ENCODE measurements at regions not wholly inside any gene's neighbourhood (a gene's known extent, or its start where the extent isn't known, plus 50 kb on each side); places are given as distances from the start of the nearest gene placed in this dataset.

GRCh38 chr14:95410838-95411237 lies 91.1 kb upstream of the CLMN start:
- DNase-seq: no peak

GRCh38 chr14:95409477-95410272 lies 90.0 kb upstream of the CLMN start:
- no peak for DNase-seq

DNA sequence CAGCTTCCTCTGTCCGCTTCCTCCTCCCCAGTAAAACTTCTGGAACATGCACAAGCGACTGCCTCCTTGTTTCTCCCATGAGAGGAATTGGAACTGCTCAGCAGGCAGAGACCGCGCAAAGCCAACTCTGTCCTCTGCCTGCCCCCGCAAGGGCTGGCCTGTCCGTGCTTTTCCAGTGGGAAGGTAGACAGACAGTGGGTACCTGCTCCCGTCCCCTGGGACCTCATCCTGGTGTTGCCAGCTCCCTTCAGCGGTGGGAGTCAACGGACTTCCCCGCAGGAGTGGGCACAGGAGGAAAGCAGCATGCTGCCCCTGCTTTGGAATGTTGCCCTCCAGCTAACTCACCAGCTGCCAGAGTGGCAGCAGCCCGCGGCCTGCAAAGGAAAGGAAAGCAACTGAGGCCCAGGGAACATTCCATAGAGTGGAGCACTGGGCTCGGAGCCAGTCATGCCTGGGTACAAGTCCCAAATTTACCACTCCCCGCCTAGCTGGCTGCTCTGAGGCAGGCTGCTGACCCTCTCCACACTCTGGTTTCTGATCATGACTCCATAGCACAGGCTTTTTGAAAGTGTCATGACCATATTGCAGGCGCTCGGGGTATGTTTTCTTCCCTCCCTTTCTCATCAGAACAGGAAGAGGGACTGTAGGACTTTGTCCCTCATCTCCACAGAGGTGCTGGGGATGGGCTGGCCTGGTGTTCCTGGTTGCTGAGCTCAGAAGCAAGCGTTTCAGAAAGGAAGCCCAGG lies 89.2 kb upstream of the CLMN start:
- no peak for DNase-seq

GRCh38 chr14:95407354-95407753 lies 87.6 kb upstream of the CLMN start:
- DNase-seq: no peak

DNA sequence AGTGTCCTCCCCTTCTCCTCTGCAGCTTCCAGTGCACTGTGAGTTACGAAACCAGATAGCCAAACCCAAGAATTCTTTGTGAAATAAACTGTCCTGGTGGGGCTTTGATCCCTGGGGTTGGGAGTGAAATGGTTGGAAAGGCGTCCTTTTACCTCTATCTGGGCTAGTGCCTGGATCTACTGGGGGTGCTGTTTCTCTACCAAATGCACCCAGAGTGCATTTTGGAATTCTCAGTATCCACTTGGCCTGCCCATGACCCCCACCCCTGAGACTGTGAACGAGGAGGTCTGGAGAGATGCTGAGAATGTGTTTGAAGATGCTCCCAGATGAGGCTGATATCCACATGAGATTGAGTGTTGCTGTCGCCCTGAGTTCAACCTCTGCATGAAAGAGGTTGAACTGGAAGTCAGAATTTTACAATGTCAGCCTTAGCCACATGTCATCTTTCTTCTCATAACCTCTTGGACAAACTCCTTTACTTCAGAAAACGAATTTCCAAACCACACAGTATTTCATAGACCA lies 87.1 kb upstream of the CLMN start:
- DNase-seq: no peak

- DNase-seq: no peak
Observed at GRCh38 chr14:95404583-95404982, 84.9 kb upstream of the CLMN start.

GRCh38 chr14:95402578-95402977 lies 82.9 kb upstream of the CLMN start:
- DNase-seq: no peak

- no peak for DNase-seq
Observed at GRCh38 chr14:95402176-95402575, 82.5 kb upstream of the CLMN start.

GRCh38 chr14:95398630-95399547 lies 79.2 kb upstream of the CLMN start:
- no peak for DNase-seq

DNA sequence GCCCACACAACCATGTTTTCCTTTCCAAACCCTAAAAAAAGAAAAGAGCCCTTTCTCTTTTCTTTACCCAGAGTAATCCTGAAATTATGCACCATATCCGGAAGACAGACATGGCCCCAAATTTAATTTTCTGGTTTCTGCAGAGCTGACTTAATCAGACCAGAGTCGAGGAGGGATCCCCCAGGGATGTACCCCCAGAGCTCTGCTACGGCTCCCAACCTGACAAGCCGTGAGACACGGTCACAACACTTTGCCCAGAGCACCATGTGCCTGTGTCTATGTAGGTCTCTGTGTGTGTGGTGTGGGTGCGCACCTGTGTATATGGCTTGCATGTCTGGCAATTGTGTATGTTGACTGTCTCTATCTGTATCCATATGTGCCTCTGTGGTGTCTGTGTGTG lies 77.6 kb upstream of the CLMN start:
- DNase-seq: no peak

DNA sequence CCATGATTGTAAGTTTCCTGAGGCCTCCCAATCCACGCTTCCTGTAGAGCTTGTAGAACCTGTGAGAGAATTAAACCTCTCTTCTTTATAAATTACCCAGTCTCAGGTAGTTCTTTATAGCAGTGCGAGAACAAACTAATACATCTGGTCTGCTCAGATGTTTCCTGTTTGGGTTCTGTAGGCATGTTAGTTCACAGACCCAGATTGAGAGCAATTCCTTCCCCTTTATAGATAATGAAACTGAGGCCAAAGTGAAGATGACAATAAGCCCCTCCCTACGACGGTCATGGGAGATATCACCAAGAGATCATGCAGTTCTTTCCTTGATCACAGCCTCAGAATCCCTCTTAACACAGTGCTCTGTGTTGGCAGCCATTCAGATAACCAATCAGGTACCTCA lies 76.5 kb upstream of the CLMN start:
- no peak for DNase-seq

GRCh38 chr14:95395098-95395737 lies 75.5 kb upstream of the CLMN start:
- no peak for DNase-seq

DNA sequence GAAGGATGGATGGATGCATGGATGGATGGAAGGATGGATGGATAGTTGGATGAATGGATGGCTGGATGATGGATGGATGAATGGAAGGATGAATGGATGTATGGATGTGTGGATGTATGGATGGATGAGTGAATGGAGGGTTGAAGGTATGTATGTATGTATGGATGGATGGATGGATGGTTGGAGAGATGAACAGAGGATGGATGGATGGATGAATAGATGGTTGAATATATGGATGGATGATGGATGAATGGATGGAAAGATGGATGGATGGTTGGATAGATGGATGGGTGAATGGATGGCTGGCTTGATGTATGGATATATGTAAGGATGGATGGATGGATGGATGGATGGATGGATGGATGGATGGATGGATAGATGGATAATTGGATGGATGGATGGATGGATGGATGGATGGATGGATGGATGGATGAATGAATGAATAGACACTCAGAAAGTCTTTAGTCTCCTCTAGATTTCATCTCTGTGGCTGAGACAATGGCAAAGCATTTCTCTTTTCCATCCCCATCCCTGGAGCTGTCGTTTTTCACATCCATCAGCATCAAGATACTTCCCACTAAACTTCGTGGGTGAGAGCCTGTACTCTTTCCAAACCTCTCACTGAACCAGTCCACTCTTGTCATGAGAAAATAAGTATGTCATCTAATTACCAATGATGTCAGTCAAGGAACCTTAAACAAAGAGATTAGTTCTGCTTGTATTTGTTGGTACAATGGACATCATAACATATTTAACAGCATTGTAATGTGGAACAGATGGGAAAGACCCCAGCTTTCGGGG lies 74.8 kb upstream of the CLMN start:
- DNase-seq: no peak

DNA sequence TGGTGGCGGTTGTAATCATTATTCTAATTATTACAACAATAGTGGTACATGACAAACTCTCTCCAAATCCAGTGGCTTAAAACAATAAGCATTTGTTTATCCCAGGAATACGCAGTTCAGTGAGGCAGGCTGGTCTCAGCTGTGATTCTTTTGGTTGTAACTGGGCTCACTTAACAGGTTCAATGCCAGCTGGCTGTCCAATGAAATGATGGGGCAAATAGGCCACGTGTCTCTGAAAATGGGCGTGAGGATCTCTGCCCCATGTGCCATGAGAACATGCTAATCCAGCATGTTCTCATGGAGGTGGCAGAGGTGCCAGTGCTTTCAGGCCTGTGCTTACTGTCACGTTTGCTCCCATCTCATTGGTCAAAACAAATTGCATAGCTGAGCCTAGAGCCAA lies 73.1 kb upstream of the CLMN start:
- DNase-seq: no peak

DNA sequence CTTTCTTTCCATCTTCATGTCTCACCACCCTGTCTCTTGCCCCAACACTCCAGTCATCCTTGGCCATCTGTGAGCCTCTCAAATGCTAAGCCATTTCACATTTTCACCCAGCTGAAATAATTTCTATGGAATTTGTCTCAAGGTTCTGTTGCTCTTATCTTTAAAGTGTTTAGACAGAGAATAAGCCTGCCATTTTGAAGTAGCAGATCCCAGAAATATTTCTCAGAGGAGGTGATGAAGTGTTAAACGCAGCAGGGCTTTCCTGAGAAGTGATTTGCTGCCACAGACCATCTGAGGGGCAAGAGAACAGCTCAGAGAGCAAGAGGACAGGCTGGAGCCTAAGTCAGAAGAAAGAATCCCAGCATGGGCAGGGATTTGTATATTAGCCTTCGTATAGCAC lies 71.6 kb upstream of the CLMN start:
- DNase-seq: no peak

DNA sequence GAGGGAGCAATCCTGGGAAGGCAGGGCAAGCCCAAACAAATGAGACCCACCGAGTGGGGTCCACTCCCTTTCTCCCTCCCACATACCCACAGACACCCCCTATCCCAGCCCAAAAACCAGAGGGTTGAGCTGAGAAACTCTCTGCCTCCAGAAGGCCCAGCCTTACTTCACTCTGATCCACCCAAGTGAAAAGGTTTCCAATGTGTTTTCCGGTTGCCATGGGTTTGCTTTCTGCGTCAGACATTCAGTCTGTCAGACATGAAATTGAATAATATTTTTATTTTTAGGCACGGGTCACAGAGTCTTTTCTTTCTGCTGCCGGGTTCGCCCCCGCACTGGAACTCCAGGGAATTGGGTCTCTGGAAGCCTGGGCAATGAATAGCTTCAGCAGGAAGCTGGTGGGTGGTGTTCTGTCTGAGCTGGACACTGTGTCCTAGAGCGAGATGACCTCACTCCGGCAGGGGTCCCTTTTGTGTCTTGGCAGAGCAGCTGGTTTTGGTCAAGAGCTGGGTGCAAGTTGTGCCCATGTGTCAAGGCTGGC lies 69.8 kb upstream of the CLMN start:
- no peak for DNase-seq

GRCh38 chr14:95388699-95389098 lies 69.0 kb upstream of the CLMN start:
- no peak for DNase-seq

DNA sequence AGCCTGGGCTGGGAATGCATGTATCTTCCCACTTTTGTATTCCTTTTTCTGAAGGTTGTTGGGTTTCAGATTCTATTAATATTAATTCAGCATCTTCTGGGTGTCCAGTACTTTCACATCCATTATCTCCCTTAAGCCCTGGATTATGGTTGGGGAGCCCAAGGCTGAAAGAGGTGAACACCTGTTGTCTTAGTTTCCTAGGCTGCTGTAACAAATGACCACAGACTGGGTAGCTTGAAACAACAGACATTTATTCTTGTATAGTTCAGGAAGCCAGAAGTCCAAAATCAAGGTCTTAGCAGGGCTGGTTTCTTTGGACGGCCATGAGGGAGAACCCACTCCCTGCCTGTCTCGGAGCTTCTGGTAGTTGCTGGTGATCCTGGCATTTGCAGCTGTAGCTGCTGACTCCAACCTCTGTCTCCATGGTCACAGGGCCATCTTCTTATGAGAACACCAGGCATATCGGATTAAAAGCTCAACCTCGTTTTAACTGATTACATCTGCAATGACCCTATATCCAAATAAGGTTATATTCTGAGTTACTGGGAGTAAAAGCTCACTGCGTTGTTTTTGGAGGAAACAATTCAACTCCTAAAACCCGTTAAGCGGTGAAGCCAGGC lies 68.2 kb upstream of the CLMN start:
- DNase-seq: no peak

DNA sequence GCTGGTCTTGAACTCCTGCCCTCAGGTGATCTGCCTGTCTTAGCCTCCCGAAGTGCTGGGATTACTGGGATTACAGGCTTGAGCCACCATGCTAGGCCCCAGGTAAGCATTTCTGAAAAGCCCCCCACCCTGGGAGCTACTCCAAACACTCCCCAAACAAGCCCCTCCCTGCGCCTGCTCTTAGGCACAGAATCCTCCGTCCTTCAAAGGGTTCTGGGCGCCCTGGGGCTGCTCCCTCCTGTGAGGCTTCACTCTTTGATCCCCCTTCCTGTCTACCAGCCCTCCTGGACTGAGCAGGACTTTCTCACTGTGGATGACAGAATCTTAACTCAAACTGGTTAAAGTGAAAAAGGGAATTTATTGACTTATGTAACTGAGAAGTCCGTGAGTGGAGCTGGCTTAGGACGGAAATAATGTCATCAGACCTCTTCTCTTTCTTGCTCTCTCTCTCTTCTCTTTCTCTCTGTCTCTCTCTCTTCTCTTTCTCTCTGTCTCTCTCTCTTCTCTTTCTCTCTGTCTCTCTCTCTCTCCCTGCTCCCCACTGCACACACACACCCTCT lies 66.9 kb upstream of the CLMN start:
- DNase-seq: no peak

GRCh38 chr14:95385701-95386100 lies 66.0 kb upstream of the CLMN start:
- no peak for DNase-seq

DNA sequence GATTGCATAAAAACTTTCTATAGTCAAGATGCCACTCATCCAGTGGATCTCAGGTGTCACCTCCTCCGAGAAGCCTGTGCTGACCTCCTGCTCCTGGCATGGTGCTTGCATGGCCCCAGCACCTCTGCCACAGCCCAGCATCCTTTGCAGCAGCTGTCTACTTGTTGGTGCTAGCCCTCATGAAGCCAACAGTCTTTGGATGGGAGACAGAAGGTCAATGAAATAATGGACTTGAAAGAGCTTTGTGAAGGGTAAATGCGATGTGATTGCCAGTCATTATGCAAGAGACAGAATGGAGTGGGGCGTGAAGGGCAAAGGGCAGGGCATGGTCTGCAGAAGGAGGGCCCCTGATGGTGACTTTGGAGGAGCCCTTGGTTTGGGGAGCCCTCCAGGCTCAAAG lies 63.0 kb upstream of the CLMN start:
- no peak for DNase-seq

Data from Kasumi-1 (cell line).